22Rv1 (cell line): ENCODE measurements at regions not wholly inside any gene's neighbourhood (a gene's known extent, or its start where the extent isn't known, plus 50 kb on each side); places are given as distances from the start of the nearest gene placed in this dataset.

ENCODE experiments used
- CTCF ChIP-seq: fragments of 450-650 bp; IDR thresholded peaks from 2 replicates; pipeline ENCODE4 v1.5.1; 2017; ENCODE audit warnings: mild to moderate bottlenecking
- ZFX ChIP-seq: fragments of 450-650 bp; IDR thresholded peaks from 2 replicates; pipeline ENCODE4 v1.6.1; 2017; ENCODE audit warnings: antibody characterized with exemption, borderline replicate concordance

- TF ChIP-seq CTCF (no peak), ZFX (no peak)
These were observed 83.0 kb upstream of the PPARGC1A start for GRCh38 chr4:23972805-23973204.
